ENCODE measurements at regions not wholly inside any gene's neighbourhood (a gene's known extent, or its start where the extent isn't known, plus 50 kb on each side); places are given as distances from the start of the nearest gene placed in this dataset.

- DNase-seq, result no peak
These were observed 80.3 kb upstream of the UQCRFS1 start for GRCh38 chr19:29293292-29293691.

- no peak for DNase-seq
These were observed 80.9 kb upstream of the UQCRFS1 start for GRCh38 chr19:29293736-29294342.

GRCh38 chr19:29294343-29294811, 81.4 kb upstream of the UQCRFS1 start:
- DNase-seq, result no peak

- DNase-seq, result no peak
These were observed 82.3 kb upstream of the UQCRFS1 start for GRCh38 chr19:29295285-29295684.

GRCh38 chr19:29297381-29297780, 84.4 kb upstream of the UQCRFS1 start:
- no peak for DNase-seq

- DNase-seq, result no peak
These were observed 86.7 kb upstream of the UQCRFS1 start for GRCh38 chr19:29299416-29300380.

- no peak for DNase-seq
These were observed 89.3 kb upstream of the UQCRFS1 start for GRCh38 chr19:29302002-29302928.

GRCh38 chr19:29303069-29303718, 90.2 kb upstream of the UQCRFS1 start:
- no peak for DNase-seq

- no peak for DNase-seq
These were observed 90.8 kb upstream of the UQCRFS1 start for GRCh38 chr19:29303719-29304090.

GRCh38 chr19:29305268-29305667, 92.3 kb upstream of the UQCRFS1 start:
- no peak for DNase-seq

GRCh38 chr19:29308977-29309590, 96.1 kb upstream of the UQCRFS1 start:
- no peak for DNase-seq

GRCh38 chr19:29309637-29310036, 96.7 kb upstream of the UQCRFS1 start:
- DNase-seq, result no peak

GRCh38 chr19:29311191-29311790, 98.3 kb upstream of the UQCRFS1 start:
- DNase-seq, result no peak

- DNase-seq, result no peak
These were observed 102.7 kb upstream of the UQCRFS1 start for GRCh38 chr19:29315556-29316190.

- no peak for DNase-seq
These were observed 105.6 kb upstream of the UQCRFS1 start for GRCh38 chr19:29318581-29318980.

- DNase-seq, result peak; percentile 6
These were observed 107.1 kb upstream of the UQCRFS1 start for GRCh38 chr19:29320086-29320485.

- DNase-seq, result no peak
These were observed 107.7 kb upstream of the UQCRFS1 start for GRCh38 chr19:29320618-29321017.

GRCh38 chr19:29321116-29321515, 108.2 kb upstream of the UQCRFS1 start:
- no peak for DNase-seq

- DNase-seq, result no peak
These were observed 110.1 kb upstream of the UQCRFS1 start for GRCh38 chr19:29323021-29323430.

- no peak for DNase-seq
These were observed 110.7 kb upstream of the UQCRFS1 start for GRCh38 chr19:29323440-29324290.
